NT2/D1 (cell line): ENCODE measurements at regions not wholly inside any gene's neighbourhood (a gene's known extent, or its start where the extent isn't known, plus 50 kb on each side); places are given as distances from the start of the nearest gene placed in this dataset.
"Not testable (repeated sequence)": the region's sequence is repeated elsewhere in the genome, so short reads cannot be mapped to it uniquely, and the experiment has no call there.

ENCODE experiments used
- DNase-seq: peaks from one replicate; pipeline ENCODE4 v3.0.0-alpha.2; 2011; ENCODE audit warnings: low read depth, low spot score
- H3K27me3 ChIP-seq: 2 replicates; pipeline ENCODE4 v1.6.0; 2011; ENCODE audit warnings: mild to moderate bottlenecking; ENCODE audit not compliant: insufficient read length, insufficient read depth
- H3K36me3 ChIP-seq: 2 replicates; pipeline ENCODE4 v1.6.1; 2011; ENCODE audit warnings: mild to moderate bottlenecking, low read length, mixed read lengths; ENCODE audit not compliant: insufficient read depth, insufficient read length
- H3K4me1 ChIP-seq: 2 replicates; pipeline ENCODE4 v1.5.1; 2011; ENCODE audit not compliant: insufficient read depth, insufficient read length
- H3K4me3 ChIP-seq: 2 replicates; pipeline ENCODE4 v1.5.1; 2011; ENCODE audit warnings: low read depth; ENCODE audit not compliant: insufficient read length
- H3K9ac ChIP-seq: 2 replicates; pipeline ENCODE4 v1.6.0; 2011; ENCODE audit warnings: low read depth; ENCODE audit not compliant: insufficient read length
- H3K9me3 ChIP-seq: 2 replicates; pipeline ENCODE4 v1.5.1; 2011; ENCODE audit warnings: mild to moderate bottlenecking, low read length; ENCODE audit not compliant: insufficient read depth

DNA sequence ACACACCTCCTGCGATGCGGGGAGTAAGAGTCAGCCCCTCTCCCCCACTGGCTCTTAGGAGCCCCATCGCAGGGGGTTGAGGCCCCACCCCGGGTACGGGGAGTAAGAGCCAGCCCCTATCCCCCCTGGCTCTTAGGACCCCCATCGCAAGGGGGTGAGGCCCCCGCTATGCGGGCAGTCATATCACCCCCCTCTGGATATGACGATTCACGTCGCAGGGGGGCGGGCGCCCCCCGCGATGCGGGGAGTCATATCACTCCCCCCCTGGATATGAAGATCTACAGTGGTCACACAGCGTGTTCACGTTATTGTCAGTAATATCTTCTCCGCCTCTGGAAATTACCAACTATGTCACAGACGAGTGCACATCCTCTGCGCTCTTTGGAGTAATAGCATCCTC, 61.1 kb downstream of the DEFB131A start:
- H3K9ac ChIP-seq, H3K27me3 ChIP-seq, H3K9me3 ChIP-seq, H3K36me3 ChIP-seq, H3K4me3 ChIP-seq, H3K4me1 ChIP-seq, DNase-seq: not testable (repeated sequence)

DNA sequence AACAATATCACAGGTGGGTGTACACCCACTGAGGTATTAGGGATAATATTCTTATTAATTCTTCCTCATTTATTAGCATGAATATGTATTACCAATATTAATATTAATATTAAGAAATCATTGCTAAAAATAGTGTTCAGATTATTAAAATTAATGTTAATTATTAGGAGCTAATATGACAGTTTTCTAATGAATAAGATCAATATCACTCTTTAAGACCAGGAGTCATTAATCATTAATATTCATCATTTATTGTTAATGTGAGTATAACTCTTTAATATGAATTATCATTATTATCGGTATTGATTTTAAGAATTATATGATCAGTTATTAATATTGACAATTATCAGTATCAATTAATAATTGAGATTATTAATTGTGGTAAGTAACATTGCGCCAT, 62.5 kb downstream of the DEFB131A start:
- DNase-seq, H3K4me3 ChIP-seq, H3K9ac ChIP-seq, H3K4me1 ChIP-seq, H3K36me3 ChIP-seq, H3K9me3 ChIP-seq, H3K27me3 ChIP-seq: not testable (repeated sequence)

DNA sequence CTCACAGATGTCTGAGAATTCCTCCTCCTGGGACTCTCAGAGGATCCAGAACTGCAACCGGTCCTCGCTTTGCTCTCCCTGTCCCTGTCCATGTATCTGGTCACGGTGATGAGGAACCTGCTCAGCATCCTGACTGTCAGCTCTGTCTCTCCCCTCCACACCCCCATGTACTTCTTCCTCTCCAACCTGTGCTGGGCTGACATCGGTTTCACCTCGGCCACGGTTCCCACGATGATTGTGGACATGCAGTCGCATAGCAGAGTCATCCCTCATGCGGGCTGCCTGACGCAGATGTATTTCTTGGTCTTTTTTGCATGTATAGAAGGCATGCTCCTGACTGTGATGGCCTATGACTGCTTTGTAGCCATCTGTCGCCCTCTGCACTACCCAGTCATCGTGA, 68.7 kb downstream of the DEFB131A start:
- H3K27me3 ChIP-seq, H3K4me3 ChIP-seq, H3K9me3 ChIP-seq, DNase-seq, H3K36me3 ChIP-seq, H3K4me1 ChIP-seq, H3K9ac ChIP-seq: not testable (repeated sequence)

DNA sequence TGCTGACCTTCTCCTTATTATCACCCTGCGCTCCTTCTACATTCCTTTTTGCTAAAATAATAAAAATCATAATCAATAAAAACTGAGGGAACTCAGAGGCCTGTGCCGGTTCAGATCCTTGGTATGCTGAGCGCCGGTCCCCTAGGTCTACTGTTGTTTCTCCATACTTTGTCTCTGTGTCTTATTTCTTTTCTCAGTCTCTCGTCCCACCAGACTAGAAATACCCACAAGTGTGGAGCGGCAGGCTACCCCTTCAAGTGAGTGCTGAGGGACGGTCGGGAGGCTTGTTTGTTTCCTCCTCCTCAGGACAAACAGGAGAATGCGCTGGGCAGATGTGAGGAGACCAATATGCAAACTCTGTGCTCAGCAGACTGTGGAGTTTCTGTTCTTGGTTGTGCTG, 75.4 kb downstream of the DEFB131A start:
- H3K4me3 ChIP-seq, H3K27me3 ChIP-seq, H3K36me3 ChIP-seq, DNase-seq, H3K9ac ChIP-seq, H3K9me3 ChIP-seq, H3K4me1 ChIP-seq: not testable (repeated sequence)

DNA sequence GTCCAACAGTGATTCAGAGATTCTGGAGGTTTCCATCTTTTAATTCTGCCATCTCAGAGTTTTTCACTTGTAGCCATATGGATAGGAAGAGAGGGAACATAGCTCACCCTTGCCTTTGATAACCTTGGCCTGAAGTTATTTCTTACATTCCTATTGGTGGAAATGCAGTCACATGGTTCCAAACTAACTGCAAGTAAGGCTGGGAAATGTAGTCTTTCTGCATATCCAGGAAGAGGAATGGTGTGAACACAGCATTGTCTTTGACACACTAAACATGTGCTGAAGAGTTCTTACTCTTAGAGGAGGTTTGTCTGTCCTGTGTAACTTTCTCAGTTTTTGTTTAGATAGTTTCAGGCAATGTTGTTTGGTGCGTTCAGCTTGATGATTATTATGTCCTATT, 78.7 kb downstream of the DEFB131A start:
- not testable (repeated sequence) for H3K9ac ChIP-seq, H3K27me3 ChIP-seq, H3K4me1 ChIP-seq, DNase-seq, H3K36me3 ChIP-seq, H3K4me3 ChIP-seq, H3K9me3 ChIP-seq

DNA sequence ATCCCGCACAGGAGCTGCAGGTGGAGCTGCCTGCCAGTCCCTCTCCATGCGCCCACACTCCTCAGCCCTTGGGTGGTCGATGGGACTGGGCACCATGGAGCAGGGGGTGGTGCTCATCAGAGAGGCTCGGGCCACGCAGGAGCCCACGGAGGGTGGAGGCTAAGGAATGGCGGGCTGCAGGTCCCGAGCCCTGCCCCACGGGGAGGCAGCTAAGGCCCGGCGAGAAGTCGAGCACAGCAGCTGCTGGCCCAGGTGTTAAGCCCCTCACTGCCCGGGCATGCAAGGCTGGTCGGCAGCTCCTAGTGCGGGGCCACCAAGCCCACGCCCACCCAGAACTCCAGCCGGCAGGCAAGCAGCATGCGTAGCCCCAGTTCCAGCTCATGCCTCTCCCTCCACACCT, 80.2 kb downstream of the DEFB131A start:
- H3K4me1 ChIP-seq, H3K36me3 ChIP-seq, H3K4me3 ChIP-seq, H3K9ac ChIP-seq, H3K9me3 ChIP-seq, DNase-seq, H3K27me3 ChIP-seq: not testable (repeated sequence)

DNA sequence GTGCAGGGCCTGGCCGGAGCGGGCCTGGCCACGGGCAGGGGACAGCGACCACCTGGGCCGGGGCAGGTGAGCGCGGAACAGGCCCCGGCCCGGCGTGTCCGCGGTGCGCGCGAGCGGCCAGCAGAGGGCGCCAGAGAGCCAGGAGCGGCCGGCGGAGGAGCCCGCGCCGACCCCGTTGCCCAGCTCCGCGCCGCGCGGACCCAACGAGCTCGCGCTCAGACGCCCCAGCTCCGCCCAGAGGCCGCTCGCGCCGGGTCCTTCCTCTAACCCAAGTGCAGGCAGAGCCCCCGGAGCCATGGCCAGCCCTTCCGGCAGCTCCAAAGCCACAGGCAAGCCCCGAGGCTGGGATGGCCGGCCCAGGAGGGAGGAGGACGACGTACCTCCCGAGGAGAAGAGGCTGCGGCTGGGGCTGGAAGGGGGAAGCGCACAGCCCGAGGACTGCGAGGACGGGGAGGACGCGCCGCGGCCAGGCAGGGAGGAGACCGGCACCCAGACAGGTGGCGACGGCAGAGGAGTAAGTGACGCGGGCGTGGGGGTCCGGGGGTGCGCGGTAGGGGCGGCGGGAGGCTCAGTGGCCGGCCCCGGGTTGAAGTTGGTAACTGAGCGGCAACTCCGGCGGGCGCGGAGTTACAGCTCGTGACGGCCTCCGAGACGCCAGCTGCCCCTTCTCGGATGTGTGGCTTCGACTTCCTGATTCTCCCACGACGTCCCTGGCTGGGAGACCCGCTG, 88.1 kb downstream of the DEFB131A start:
- Histone ChIP-seq H3K9ac (peak overlapping the region; percentile 83), H3K27me3 (peaks cover 17% of the 10 kb centered on the region), H3K4me3 (peak overlapping the region; percentile 73)
- not testable (repeated sequence) for H3K36me3 ChIP-seq, H3K9me3 ChIP-seq, H3K4me1 ChIP-seq
- peak; percentile 75 for DNase-seq

DNA sequence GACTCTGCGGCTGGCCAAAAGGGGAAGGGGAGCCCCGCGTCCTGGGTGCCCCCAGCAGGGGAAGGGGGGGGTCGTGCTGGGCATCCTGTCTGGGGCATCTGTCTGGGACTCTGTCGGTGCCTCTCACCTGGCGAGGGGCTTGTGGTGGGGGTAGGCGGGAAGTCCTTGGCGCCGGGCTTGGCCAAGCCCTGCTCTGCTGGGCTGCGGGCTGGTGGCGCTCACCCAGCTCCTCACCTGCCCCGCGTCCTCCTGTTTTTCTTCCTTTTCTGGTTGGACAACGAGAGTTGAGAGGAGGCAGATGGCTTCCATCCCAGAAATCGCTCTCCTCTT, 88.6 kb downstream of the DEFB131A start:
- not testable (repeated sequence) for H3K9me3 ChIP-seq, H3K4me1 ChIP-seq, H3K36me3 ChIP-seq, DNase-seq
- Histone ChIP-seq H3K9ac (peak overlapping the region; percentile 83), H3K4me3 (peak overlapping the region; percentile 73), H3K27me3 (peaks cover 17% of the 10 kb centered on the region)

DNA sequence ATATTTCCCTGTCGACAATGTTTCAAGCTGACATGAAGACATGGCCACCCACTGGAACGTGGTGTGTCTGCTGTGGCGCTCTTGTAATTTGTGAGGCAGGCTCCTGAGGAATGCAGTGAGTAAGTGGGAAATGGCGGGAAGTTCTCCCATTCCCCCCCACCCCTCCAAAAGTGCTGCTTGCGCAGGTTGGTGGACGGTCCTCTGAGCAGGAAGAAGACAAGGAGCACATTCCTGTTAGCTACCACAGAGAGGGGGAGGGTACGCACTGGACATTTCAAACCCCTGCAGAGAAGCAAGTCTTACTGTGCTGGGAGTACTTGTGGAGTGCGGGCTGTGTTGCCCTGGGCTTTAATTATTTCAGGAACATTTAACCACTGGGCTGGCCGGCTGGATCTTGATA, 92.9 kb downstream of the DEFB131A start:
- not testable (repeated sequence) for H3K4me1 ChIP-seq, H3K4me3 ChIP-seq

DNA sequence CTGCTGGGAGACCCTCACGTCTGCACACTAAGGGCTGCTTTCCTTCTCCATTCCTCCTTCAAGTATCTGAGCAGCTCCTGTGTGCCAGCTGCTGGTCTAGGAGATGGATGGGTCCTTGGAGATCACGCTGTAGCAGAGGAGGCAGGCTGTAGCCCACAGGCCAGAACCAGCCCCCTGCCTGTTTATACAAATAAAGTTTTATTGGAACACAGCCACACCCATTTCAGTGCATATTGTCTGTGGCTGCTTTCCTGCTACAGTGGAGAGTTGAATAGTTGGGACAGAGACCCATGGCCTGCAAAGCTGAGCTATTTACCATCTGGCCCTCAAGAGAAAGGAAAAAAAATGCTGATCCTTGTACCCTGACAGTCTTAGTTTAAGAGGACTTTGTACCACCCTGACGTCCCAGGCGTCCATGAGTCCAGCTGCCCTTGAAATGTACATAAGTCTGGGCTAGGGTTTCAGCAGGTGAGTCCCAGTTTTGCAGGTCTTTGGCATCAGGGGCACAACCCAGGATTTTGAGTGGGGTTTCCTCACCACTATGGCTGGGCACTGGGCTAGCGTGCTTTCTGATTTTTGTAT, 95.8 kb downstream of the DEFB131A start:
- DNase-seq, H3K4me1 ChIP-seq, H3K4me3 ChIP-seq, H3K36me3 ChIP-seq, H3K9ac ChIP-seq, H3K9me3 ChIP-seq, H3K27me3 ChIP-seq: not testable (repeated sequence)

More for the DNA sequence above, 92.9 kb downstream of the DEFB131A start:
- not testable (repeated sequence) for DNase-seq, H3K27me3 ChIP-seq, H3K9me3 ChIP-seq, H3K9ac ChIP-seq, H3K36me3 ChIP-seq

DNA sequence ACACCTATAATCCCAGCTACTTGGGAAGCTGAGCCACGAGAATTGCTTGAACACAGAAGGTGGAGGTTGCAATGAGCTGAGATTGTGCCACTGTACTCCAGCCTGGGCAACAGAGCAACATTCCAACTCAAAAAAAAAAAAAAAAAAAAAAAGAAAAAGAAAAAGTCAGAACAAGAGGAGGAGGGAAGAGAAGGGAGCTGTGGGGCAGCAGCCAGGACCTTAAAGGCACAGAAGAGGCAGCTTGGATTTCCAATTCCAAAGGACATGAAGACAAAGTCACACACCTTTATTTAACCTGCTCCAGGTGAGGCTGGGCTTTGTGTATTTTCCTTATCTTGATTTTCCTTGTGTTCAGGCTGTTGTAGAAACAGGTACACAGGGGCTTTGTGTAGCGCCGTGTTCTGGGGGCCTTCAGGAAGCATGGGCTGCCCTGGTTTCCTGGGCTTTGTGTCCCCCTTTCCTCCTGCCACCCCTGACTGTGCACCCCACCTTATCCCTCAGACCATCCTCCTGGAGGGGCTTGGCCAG, 97.2 kb downstream of the DEFB131A start:
- not testable (repeated sequence) for DNase-seq, H3K4me1 ChIP-seq, H3K9ac ChIP-seq, H3K9me3 ChIP-seq, H3K4me3 ChIP-seq, H3K27me3 ChIP-seq, H3K36me3 ChIP-seq

DNA sequence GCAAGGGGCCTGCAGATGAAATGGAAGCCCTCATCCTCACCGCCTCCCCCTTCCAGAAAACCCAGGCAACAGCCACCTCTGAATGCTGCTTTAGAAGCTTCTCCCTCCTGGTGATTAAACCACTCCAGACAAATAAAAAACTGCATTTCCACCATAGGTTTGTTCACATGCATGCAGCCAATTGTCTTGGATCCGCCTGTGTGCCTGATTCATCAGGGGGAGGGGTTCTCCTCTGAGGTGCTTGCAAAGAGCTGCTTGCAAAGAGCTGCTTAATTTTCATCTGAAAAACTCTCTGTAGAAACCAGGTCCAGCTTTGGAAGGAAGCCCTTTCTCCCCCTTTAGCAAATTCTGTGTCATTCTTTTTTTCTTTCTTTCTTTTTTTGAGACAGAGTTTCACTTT, 100.6 kb downstream of the DEFB131A start:
- not testable (repeated sequence) for H3K36me3 ChIP-seq, H3K4me1 ChIP-seq, H3K9ac ChIP-seq, H3K27me3 ChIP-seq, H3K9me3 ChIP-seq, H3K4me3 ChIP-seq
- DNase-seq, result peak; percentile 72
